ENCODE measurements at regions not wholly inside any gene's neighbourhood (a gene's known extent, or its start where the extent isn't known, plus 50 kb on each side); places are given as distances from the start of the nearest gene placed in this dataset.

DNA sequence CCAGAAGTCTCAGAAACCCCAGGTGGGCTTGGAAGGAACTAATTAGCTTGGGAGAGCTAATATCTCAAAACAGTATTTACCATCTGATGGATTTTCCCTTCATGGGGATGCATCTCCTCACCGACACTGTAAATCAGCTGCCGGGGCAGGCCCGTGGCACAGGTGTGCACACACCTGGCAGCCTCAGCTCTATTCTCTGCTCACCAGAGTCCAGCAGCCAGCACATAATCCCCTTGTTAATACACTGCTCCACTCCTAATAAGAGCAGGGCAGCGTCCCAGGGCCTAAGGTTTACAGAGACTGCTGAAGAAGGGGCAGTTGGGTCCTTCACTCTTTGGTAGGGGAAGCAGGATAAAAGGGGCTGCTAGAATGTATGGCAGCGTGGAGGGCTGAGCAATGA, 200.0 kb downstream of the TOMM20 start:
- H3K36me3 ChIP-seq (ENCODE audit: control insufficient read depth, insufficient read depth, low read length): no peaks in the 10 kb centered on the region
- CTCF ChIA-PET: interaction anchor here (0.9 kb wide), 1 partner anchor 17 kb away, joined by 3 read pairs; no protein-coding TSS in a partner anchor
- H3K4me3 ChIP-seq (ENCODE audit: low read depth, low read length): no peak overlapping the region
- TF ChIP-seq, protein P1, sequence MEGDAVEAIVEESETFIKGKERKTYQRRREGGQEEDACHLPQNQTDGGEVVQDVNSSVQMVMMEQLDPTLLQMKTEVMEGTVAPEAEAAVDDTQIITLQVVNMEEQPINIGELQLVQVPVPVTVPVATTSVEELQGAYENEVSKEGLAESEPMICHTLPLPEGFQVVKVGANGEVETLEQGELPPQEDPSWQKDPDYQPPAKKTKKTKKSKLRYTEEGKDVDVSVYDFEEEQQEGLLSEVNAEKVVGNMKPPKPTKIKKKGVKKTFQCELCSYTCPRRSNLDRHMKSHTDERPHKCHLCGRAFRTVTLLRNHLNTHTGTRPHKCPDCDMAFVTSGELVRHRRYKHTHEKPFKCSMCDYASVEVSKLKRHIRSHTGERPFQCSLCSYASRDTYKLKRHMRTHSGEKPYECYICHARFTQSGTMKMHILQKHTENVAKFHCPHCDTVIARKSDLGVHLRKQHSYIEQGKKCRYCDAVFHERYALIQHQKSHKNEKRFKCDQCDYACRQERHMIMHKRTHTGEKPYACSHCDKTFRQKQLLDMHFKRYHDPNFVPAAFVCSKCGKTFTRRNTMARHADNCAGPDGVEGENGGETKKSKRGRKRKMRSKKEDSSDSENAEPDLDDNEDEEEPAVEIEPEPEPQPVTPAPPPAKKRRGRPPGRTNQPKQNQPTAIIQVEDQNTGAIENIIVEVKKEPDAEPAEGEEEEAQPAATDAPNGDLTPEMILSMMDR (IDR thresholded peaks at IDR 0.05; ENCODE audit: insufficient read depth, low read depth, low read length): no peak
- DNase-seq (ENCODE audit: low read depth): no peak
- POLR2A ChIA-PET: no interaction called here
- H3K27me3 ChIP-seq (ENCODE audit: control insufficient read depth, insufficient read depth, low read length): no peaks in the 10 kb centered on the region

DNA sequence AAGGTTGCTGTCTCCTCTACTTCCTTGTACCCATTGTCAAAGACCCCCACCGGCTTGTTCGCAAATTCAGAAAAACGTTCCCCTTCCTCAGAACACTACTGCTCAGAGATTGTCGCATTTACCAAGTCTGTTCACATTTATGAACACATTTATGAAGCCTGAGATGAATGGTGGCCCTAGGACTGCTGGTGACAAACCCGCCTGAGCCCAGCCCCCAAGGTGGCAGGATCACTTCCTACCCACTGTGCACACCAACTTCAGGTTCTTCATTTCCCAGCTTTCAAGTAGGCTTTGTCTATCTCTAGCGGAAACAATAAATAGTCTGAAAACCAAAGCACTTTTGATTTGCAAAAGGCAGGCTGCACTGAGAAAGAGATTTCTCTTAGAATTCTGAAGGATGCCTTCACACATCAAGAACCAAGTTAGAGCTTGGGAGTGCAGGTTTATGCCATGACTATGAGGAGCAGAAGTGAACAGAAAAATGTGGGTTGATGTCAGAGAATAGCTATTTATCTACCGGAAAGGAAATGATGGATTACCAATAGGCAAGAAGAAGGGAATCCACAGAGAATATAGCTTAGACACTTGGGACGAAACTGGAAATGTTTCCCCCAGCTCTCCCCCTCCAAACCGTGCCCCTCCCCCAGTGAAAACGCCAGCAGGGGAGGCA, 200.5 kb downstream of the TOMM20 start:
- TF ChIP-seq, protein P1 (IDR thresholded peaks at IDR 0.05; ENCODE audit: insufficient read depth, low read depth, low read length): no peak
- Histone ChIP-seq H3K36me3 (ENCODE audit: control insufficient read depth, insufficient read depth, low read length) (no peaks in the 10 kb centered on the region), H3K4me3 (ENCODE audit: low read depth, low read length) (no peak overlapping the region), H3K27me3 (ENCODE audit: control insufficient read depth, insufficient read depth, low read length) (no peaks in the 10 kb centered on the region)
- ChIA-PET CTCF (interaction anchor here (0.9 kb wide), 1 partner anchor 17 kb away, joined by 3 read pairs; no protein-coding TSS in a partner anchor), POLR2A (no interaction called here)
- DNase-seq (ENCODE audit: low read depth): no peak

DNA sequence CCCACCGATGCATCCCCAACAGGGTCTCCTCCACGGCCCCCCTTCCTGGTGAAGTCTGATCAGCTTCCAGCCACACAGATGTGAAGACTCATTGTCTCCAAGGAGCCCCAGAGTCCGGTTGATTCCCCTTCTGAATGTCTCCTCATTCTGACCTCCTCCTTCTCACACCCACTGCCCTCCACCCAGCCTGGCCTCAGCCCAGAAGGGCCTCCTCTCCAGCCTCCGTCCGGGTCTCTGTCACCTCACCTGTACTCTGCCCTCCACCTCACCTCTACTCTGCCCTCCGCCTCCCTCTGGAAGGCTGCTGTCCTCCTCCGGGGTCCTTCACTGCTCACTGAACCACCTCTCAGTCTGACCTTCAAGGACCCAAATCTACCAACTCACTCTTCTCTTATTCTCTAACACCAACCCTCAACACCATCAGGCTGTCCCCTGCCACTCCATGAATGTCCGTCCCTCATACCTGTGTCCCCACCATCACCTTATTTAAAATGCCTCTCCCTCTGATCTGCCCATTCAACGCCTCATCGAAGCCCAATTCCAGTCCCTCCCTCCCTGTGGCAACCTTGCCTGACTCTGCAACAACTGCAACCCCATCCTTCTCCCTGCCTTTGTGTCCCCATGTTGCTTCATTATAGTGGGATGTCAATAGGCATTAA, 201.2 kb downstream of the TOMM20 start:
- Histone ChIP-seq H3K36me3 (ENCODE audit: control insufficient read depth, insufficient read depth, low read length) (no peaks in the 10 kb centered on the region), H3K4me3 (ENCODE audit: low read depth, low read length) (no peak overlapping the region), H3K27me3 (ENCODE audit: control insufficient read depth, insufficient read depth, low read length) (no peaks in the 10 kb centered on the region)
- ChIA-PET POLR2A (no interaction called here), CTCF (interaction anchor here (0.9 kb wide), 1 partner anchor 16 kb away, joined by 3 read pairs; no protein-coding TSS in a partner anchor)
- no peak for DNase-seq (ENCODE audit: low read depth)
- TF ChIP-seq, protein P1 (IDR thresholded peaks at IDR 0.05; ENCODE audit: insufficient read depth, low read depth, low read length): no peak

DNA sequence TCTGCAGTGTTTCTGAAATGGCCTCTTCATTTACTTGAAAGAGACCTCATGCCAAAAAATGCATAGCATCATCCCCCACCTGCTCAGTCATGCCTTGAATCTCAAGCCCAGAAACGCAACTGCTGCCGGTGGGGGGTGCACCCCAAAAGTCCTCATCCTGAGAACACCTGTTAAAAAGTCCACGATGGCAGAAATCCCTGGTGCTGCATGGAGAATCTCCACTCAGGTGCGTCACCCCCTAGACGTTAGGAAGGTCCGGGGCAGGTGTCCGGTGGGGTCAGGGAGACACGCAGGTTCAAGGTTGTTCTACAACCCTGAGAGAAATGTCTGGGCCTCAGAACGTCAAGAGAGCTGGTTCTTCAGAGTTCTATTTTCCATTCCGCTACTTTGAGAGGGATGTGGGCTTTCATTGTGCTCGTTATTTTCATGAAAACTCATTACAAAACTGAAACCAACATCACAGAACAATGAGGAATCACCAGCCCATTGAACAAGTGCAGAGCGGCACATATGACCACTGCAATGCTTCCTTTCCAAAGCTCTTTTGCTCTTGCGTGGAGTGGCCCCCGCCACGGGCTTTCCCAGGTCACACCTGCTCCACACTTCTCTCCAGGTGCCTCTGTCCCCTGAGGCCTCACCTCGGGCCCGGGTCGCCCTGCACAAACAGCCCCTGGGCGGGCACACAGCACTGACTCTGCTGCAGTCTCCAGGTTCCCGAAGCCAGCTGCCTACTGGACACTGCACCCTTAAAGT, 201.9 kb downstream of the TOMM20 start:
- no peak overlapping the region for H3K4me3 ChIP-seq (ENCODE audit: low read depth, low read length)
- H3K36me3 ChIP-seq (ENCODE audit: control insufficient read depth, insufficient read depth, low read length): no peaks in the 10 kb centered on the region
- no peaks in the 10 kb centered on the region for H3K27me3 ChIP-seq (ENCODE audit: control insufficient read depth, insufficient read depth, low read length)
- CTCF ChIA-PET: interaction anchor here (0.6 to 1.9 kb wide), 2 partner anchors 157 to 398 kb away, joined by 3 to 11 read pairs; no protein-coding TSS in a partner anchor
- POLR2A ChIA-PET: no interaction called here
- DNase-seq (ENCODE audit: low read depth): no peak
- TF ChIP-seq, protein P1 (IDR thresholded peaks at IDR 0.05; ENCODE audit: insufficient read depth, low read depth, low read length): no peak

DNA sequence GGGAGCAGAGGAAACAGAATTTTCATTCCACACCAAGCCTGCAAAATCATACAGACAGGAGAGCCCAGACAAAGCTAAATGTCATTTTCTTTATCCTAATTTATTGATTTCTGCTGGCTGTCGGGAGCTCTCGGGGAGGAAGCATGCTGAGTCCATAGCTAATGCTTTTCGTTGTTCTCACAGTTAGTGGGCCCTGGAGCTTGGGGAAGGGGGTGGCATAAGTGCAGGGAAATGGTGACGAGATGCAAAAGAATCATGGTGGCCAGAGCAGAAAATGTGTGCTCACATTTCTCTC, 202.4 kb downstream of the TOMM20 start:
- H3K4me3 ChIP-seq (ENCODE audit: low read depth, low read length): no peak overlapping the region
- TF ChIP-seq, protein P1 (IDR thresholded peaks at IDR 0.05; ENCODE audit: insufficient read depth, low read depth, low read length): no peak
- no peaks in the 10 kb centered on the region for H3K36me3 ChIP-seq (ENCODE audit: control insufficient read depth, insufficient read depth, low read length)
- no peak for DNase-seq (ENCODE audit: low read depth)
- H3K27me3 ChIP-seq (ENCODE audit: control insufficient read depth, insufficient read depth, low read length): no peaks in the 10 kb centered on the region
- CTCF ChIA-PET: interaction anchor here (0.6 to 1.9 kb wide), 3 partner anchors 39 to 397 kb away, joined by 3 to 11 read pairs (median 3); no protein-coding TSS in a partner anchor
- POLR2A ChIA-PET: interaction anchor here (0.6 kb wide), 1 partner anchor 314 kb away, joined by 3 read pairs; no protein-coding TSS in a partner anchor

Measured in BJ (cell line).